ENCODE measurements at regions not wholly inside any gene's neighbourhood (a gene's known extent, or its start where the extent isn't known, plus 50 kb on each side); places are given as distances from the start of the nearest gene placed in this dataset.

DNA sequence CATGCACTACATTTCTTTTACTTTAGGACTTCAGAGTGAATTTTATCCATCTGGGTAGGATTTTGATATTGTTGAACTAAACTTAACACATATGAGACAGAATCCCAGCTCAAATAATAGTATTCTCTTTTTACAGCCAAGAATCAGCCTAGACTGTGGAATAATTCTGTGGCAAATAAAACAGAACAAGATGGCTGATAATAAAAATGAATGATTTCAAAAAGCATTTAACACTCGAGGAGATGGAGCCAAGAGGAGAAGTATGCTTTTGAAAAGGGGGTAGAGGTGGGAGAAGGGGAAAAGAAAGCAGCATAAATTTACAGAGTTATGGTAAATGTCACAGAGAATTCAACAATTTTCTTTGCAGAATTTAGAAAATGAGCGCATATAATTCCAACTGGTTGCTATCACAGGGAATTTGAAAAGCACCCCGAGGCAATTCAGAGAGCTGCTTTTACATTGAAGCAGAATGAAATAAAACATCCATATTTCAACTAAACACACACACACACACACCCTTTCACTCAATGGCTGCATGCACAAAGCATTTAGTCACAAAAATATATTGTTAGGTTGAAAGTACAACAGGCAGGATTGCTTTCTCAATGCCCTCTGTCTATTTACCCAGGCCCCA lies 60.2 kb upstream of the DMAC1 start:
- TF ChIP-seq, protein P1, sequence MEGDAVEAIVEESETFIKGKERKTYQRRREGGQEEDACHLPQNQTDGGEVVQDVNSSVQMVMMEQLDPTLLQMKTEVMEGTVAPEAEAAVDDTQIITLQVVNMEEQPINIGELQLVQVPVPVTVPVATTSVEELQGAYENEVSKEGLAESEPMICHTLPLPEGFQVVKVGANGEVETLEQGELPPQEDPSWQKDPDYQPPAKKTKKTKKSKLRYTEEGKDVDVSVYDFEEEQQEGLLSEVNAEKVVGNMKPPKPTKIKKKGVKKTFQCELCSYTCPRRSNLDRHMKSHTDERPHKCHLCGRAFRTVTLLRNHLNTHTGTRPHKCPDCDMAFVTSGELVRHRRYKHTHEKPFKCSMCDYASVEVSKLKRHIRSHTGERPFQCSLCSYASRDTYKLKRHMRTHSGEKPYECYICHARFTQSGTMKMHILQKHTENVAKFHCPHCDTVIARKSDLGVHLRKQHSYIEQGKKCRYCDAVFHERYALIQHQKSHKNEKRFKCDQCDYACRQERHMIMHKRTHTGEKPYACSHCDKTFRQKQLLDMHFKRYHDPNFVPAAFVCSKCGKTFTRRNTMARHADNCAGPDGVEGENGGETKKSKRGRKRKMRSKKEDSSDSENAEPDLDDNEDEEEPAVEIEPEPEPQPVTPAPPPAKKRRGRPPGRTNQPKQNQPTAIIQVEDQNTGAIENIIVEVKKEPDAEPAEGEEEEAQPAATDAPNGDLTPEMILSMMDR (IDR thresholded peaks at IDR 0.05; ENCODE audit: low read depth, low read length): no peak
- TF ChIP-seq MYC (IDR thresholded peaks at IDR 0.05; ENCODE audit: low read depth, low read length) (no peak), POLR2A (IDR thresholded peaks at IDR 0.05; ENCODE audit: extremely low read depth, insufficient read length) (no peak)
- TF ChIP-seq, protein P2, sequence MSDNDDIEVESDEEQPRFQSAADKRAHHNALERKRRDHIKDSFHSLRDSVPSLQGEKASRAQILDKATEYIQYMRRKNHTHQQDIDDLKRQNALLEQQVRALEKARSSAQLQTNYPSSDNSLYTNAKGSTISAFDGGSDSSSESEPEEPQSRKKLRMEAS (IDR thresholded peaks at IDR 0.05; ENCODE audit: low read depth, low read length): no peak
- no peak for DNase-seq (ENCODE audit: low read depth)
- no peak overlapping the region for H3K4me3 ChIP-seq (ENCODE audit: low read depth, low read length)

DNA sequence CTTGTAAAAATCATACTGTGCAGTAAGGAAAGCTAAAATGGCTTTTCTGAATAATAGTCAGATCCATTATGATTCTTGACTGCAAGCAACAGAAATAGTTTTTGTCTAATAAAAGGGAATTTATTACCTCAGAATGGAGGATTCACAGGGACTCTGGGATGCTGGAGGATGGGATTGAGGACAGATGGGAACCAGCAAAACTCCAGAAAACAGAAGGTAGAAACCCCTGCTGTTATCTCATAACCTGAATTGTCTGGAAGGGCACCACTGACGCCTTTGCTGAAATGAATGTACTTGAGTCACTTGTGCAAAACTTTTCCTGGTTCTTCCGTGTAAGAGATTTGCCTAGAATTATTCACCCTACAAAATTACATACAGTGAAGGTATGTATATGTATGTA lies 58.6 kb upstream of the DMAC1 start:
- TF ChIP-seq, protein P2 (IDR thresholded peaks at IDR 0.05; ENCODE audit: low read depth, low read length): no peak
- TF ChIP-seq POLR2A (IDR thresholded peaks at IDR 0.05; ENCODE audit: extremely low read depth, insufficient read length): no peak
- TF ChIP-seq, protein P1 (IDR thresholded peaks at IDR 0.05; ENCODE audit: low read depth, low read length): no peak
- TF ChIP-seq MYC (IDR thresholded peaks at IDR 0.05; ENCODE audit: low read depth, low read length): no peak
- DNase-seq (ENCODE audit: low read depth): no peak
- no peak overlapping the region for H3K4me3 ChIP-seq (ENCODE audit: low read depth, low read length)

DNA sequence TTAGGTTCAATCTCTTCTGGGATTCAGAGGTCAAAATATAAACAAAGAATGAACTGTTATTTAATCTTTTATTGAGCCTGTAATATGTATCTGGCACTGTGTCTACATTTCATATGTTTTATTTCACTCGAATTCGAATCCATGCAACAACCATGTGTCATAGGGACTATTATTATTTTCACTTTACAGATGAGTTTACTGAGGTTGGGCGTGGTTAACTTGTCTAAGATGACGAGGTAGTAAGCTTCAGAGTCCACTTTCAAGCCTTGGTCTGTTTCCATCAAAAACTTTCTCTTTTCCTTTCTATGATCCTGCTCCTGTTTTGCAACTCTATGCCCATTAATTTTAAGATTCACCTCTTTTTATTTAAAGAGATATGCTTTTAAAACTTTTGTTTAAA lies 55.2 kb upstream of the DMAC1 start:
- DNase-seq (ENCODE audit: low read depth): no peak
- TF ChIP-seq POLR2A (IDR thresholded peaks at IDR 0.05; ENCODE audit: extremely low read depth, insufficient read length) (no peak), MYC (IDR thresholded peaks at IDR 0.05; ENCODE audit: low read depth, low read length) (no peak)
- TF ChIP-seq, protein P1 (IDR thresholded peaks at IDR 0.05; ENCODE audit: low read depth, low read length): no peak
- TF ChIP-seq, protein P2 (IDR thresholded peaks at IDR 0.05; ENCODE audit: low read depth, low read length): no peak
- no peak overlapping the region for H3K4me3 ChIP-seq (ENCODE audit: low read depth, low read length)

All from NB4 (cell line).